GM18520 (cell line): ENCODE measurements at regions not wholly inside any gene's neighbourhood (a gene's known extent, or its start where the extent isn't known, plus 50 kb on each side); places are given as distances from the start of the nearest gene placed in this dataset.

Source experiments
- ATAC-seq: cut with Tn5 transposase; IDR thresholded peaks from one replicate; pipeline ENCODE4 v1.9.1; 2021; ENCODE audit not compliant: unreplicated experiment

- ATAC-seq, result no peak
Measured at GRCh38 chr17:56085576-56086267, 67.6 kb upstream of the ANKFN1 start.

GRCh38 chr17:56087199-56087598, 66.1 kb upstream of the ANKFN1 start:
- ATAC-seq, result no peak

- ATAC-seq, result no peak
Measured at GRCh38 chr17:56096026-56096810, 57.1 kb upstream of the ANKFN1 start.

GRCh38 chr17:56098746-56099145, 54.5 kb upstream of the ANKFN1 start:
- no peak for ATAC-seq

GRCh38 chr17:56099649-56100048, 53.6 kb upstream of the ANKFN1 start:
- ATAC-seq, result no peak
